KMS-11 (cell line): ENCODE measurements at regions not wholly inside any gene's neighbourhood (a gene's known extent, or its start where the extent isn't known, plus 50 kb on each side); places are given as distances from the start of the nearest gene placed in this dataset.

Source experiments
- H2AFZ ChIP-seq: fragments of 200-600 bp; sonication (generic); 2 replicates; pipeline ENCODE4 v1.6.1; 2016; ENCODE audit warnings: antibody characterized with exemption, mixed run types, low read depth
- H3K27ac ChIP-seq: fragments of 200-600 bp; sonication (generic); 2 replicates; pipeline ENCODE4 v1.6.1; 2016; ENCODE audit warnings: mild to moderate bottlenecking, mixed run types
- H3K27me3 ChIP-seq: fragments of 200-600 bp; sonication (generic); 2 replicates; pipeline ENCODE4 v1.6.1; 2017; ENCODE audit warnings: mild to moderate bottlenecking, low read depth, mixed run types, moderate library complexity; ENCODE audit not compliant: insufficient read depth
- H3K36me3 ChIP-seq: fragments of 200-600 bp; sonication (generic); 2 replicates; pipeline ENCODE4 v1.6.1; 2017; ENCODE audit warnings: mild to moderate bottlenecking, mixed run types; ENCODE audit not compliant: insufficient read depth
- H3K4me1 ChIP-seq: fragments of 200-600 bp; sonication (generic); 2 replicates; pipeline ENCODE4 v1.6.1; 2016; ENCODE audit warnings: mild to moderate bottlenecking, low read depth, mixed run types; ENCODE audit not compliant: poor library complexity, severe bottlenecking
- H3K4me2 ChIP-seq: fragments of 200-600 bp; sonication (generic); 2 replicates; pipeline ENCODE4 v1.7.0; 2016; ENCODE audit warnings: mild to moderate bottlenecking, mixed run types
- H3K4me3 ChIP-seq: fragments of 200-600 bp; sonication (generic); IDR thresholded peaks from 2 replicates; pipeline ENCODE4 v1.6.1; 2017; ENCODE audit warnings: low read depth, low read length, mixed read lengths; ENCODE audit not compliant: insufficient read depth
- H3K79me2 ChIP-seq: fragments of 200-600 bp; sonication (generic); 2 replicates; pipeline ENCODE4 v1.6.1; 2016; ENCODE audit warnings: low read depth, mixed run types; ENCODE audit not compliant: insufficient read depth
- H3K9ac ChIP-seq: fragments of 200-600 bp; sonication (generic); 2 replicates; pipeline ENCODE4 v1.6.1; 2016; ENCODE audit warnings: mild to moderate bottlenecking, mixed run types
- H4K20me1 ChIP-seq: fragments of 200-600 bp; sonication (generic); 2 replicates; pipeline ENCODE4 v1.6.1; 2016; ENCODE audit warnings: mild to moderate bottlenecking, mixed run types; ENCODE audit not compliant: insufficient read depth
- CTCF ChIP-seq: fragments of 200-600 bp; sonication (generic); conservative IDR thresholded peaks from 2 replicates; pipeline ENCODE4 v1.6.1; 2017; ENCODE audit warnings: low read depth, mild to moderate bottlenecking, antibody characterized with exemption, low read length, moderate library complexity, mixed read lengths

DNA sequence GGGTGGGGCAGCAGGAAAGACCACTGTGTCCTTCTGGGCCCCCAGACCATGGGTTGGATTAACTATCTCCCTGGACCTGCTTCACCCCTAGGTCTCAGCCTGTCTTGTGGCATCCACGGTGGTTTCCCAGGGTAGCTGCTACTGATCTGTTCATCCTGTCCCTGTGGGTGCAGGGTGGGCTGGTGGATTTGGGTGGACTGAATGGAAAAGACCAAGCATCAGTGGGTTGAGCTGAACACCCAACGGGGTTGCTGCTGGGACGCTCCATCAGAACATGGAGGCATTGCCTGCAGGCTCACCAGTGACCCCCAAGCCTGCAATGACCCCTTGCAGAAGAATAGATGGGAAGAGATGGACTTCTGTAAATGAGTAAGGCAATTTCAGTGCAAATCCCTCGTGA, 812.1 kb downstream of the TBC1D22A start:
- TF ChIP-seq CTCF: no peak

DNA sequence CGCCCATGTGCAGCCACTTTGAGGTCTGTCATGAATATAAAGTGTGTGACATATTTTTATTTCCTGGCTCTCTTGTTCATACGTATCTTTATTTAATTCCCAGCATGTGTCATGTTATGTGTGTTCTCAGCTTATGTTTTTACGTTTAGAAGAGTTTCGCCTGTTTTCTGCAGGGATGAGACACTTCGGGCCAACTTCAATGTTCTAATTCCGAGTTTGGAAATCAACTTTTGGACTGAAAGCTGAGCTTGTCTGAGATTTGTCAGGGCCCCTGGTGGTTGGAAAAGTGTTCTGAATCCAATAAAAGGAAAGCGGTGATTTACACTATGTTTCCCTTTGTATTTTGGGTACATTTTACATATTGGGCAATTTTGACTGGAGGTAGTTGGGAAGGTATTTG, 810.7 kb downstream of the TBC1D22A start:
- no peaks in the 10 kb centered on the region for H3K27me3 ChIP-seq
- no peaks in the 10 kb centered on the region for H4K20me1 ChIP-seq
- no peak overlapping the region for H3K9ac ChIP-seq
- no peak overlapping the region for H2AFZ ChIP-seq
- no peak overlapping the region for H3K4me2 ChIP-seq
- no peak overlapping the region for H3K4me3 ChIP-seq
- no peak overlapping the region for H3K27ac ChIP-seq
- H3K36me3 ChIP-seq: no peaks in the 10 kb centered on the region
- no peaks in the 10 kb centered on the region for H3K79me2 ChIP-seq
- TF ChIP-seq CTCF: no peak
- H3K4me1 ChIP-seq: no peaks in the 10 kb centered on the region

More for the DNA sequence above, 812.1 kb downstream of the TBC1D22A start:
- H4K20me1 ChIP-seq: no peaks in the 10 kb centered on the region
- H3K36me3 ChIP-seq: no peaks in the 10 kb centered on the region
- H3K79me2 ChIP-seq: no peaks in the 10 kb centered on the region
- no peaks in the 10 kb centered on the region for H3K27me3 ChIP-seq
- H2AFZ ChIP-seq: no peak overlapping the region
- no peak overlapping the region for H3K4me3 ChIP-seq
- no peaks in the 10 kb centered on the region for H3K4me1 ChIP-seq
- H3K4me2 ChIP-seq: no peak overlapping the region
- H3K27ac ChIP-seq: no peak overlapping the region
- no peak overlapping the region for H3K9ac ChIP-seq

DNA sequence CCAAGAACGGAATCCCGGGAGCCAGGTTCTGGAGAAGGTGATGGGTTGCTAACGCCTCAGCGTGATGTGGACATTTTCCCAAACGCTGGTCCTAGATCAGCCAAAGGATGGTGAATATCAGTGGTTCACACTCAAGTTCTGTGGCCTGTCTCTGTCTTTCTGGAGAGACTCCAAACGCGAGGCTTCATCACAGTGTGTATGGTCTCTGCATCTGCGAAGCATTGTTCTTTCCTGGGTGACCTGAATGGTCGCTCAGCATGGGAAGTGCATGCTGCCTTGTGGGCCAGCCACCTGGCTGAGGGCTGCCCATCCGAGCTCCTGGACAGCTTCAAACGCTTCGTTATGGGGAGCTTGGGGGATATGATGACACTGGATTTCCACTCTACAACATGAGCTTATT, 810.0 kb downstream of the TBC1D22A start:
- TF ChIP-seq CTCF: no peak
- Histone ChIP-seq H3K4me1 (no peaks in the 10 kb centered on the region), H3K4me3 (no peak overlapping the region), H3K4me2 (no peak overlapping the region), H3K27ac (no peak overlapping the region), H3K27me3 (no peaks in the 10 kb centered on the region), H3K79me2 (no peaks in the 10 kb centered on the region), H3K36me3 (no peaks in the 10 kb centered on the region), H2AFZ (no peak overlapping the region), H4K20me1 (no peaks in the 10 kb centered on the region), H3K9ac (no peak overlapping the region)

DNA sequence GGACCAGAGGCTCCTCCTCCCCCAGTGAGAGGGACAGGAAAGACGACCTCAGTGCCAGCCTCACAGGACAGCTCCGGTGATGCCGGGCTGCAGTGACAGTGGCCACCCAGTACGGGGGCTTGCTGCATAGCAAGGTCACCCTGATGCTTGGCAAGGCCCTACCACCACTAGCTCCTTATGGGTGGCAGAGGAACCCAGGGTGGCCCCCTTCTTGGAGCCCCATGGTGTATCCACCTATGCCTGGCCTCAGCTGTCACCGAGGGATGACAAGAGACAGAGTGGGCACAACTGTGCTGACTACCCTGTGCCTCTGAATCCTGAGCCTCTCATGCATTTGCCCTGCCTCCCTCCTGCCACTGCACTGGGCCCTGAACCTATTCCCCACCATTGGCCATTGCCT, 809.2 kb downstream of the TBC1D22A start:
- H3K27me3 ChIP-seq: no peaks in the 10 kb centered on the region
- H3K36me3 ChIP-seq: no peaks in the 10 kb centered on the region
- H3K79me2 ChIP-seq: no peaks in the 10 kb centered on the region
- H3K27ac ChIP-seq: no peak overlapping the region
- H3K9ac ChIP-seq: no peak overlapping the region
- H3K4me2 ChIP-seq: no peak overlapping the region
- H4K20me1 ChIP-seq: no peaks in the 10 kb centered on the region
- no peaks in the 10 kb centered on the region for H3K4me1 ChIP-seq
- no peak overlapping the region for H3K4me3 ChIP-seq
- H2AFZ ChIP-seq: no peak overlapping the region
- no peak for TF ChIP-seq CTCF

DNA sequence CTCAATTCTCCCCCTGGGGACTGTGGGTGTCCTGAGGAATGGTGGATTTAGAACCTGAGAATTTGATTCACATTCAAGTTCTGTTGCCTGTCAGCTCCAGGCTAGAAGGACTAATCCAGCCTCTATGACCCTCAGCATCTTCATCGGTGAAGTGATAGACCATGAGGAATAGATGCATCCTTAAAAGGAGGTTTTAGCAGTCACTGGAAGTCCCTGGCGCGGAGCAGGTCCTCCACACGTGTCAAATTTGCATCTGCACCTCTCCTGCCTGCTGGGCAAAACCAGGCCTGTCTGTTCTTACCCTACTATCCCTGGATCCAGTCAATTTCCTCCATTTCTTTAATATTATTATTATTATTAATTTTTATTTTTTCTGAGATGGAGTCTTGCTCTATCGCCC, 808.4 kb downstream of the TBC1D22A start:
- H3K4me2 ChIP-seq: no peak overlapping the region
- no peaks in the 10 kb centered on the region for H3K4me1 ChIP-seq
- TF ChIP-seq CTCF: no peak
- H4K20me1 ChIP-seq: no peaks in the 10 kb centered on the region
- H3K4me3 ChIP-seq: no peak overlapping the region
- no peaks in the 10 kb centered on the region for H3K27me3 ChIP-seq
- H3K27ac ChIP-seq: no peak overlapping the region
- no peaks in the 10 kb centered on the region for H3K79me2 ChIP-seq
- no peak overlapping the region for H2AFZ ChIP-seq
- H3K9ac ChIP-seq: no peak overlapping the region
- H3K36me3 ChIP-seq: no peaks in the 10 kb centered on the region
